ENCODE measurements at regions not wholly inside any gene's neighbourhood (a gene's known extent, or its start where the extent isn't known, plus 50 kb on each side); places are given as distances from the start of the nearest gene placed in this dataset.

DNA sequence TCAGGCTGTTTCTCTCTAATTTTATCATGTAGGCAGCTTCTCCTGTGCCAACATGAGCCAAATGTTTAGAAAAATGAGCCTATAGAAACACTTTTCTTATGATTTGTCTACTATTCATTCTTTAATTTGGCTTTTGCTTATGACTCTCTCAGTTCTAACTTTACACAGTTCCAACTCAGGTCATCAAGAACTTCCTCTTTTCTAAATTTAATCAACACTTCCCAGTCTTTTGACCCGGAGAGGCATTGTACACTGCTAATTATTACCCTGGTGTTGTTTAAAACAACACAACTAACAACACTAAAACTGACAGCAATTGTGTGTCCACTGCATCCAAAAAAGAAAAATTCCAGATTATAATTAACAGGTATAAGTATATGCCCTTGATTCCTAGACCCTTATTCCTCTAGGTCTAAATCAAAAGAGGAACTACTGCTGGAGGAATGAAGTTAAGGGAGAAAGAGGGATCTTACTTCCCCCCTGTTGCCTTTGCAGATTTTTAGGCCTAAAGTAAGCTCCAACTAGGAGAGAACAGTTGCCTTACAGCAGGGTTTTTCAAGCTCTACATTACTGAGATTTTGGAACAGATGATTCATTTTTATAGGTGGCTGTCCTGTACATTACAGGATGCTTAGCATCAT lies 332.2 kb upstream of the GOLIM4 start:
- DNase-seq, result no peak

GRCh38 chr3:168427156-168427555 lies 331.4 kb upstream of the GOLIM4 start:
- DNase-seq, result no peak

DNA sequence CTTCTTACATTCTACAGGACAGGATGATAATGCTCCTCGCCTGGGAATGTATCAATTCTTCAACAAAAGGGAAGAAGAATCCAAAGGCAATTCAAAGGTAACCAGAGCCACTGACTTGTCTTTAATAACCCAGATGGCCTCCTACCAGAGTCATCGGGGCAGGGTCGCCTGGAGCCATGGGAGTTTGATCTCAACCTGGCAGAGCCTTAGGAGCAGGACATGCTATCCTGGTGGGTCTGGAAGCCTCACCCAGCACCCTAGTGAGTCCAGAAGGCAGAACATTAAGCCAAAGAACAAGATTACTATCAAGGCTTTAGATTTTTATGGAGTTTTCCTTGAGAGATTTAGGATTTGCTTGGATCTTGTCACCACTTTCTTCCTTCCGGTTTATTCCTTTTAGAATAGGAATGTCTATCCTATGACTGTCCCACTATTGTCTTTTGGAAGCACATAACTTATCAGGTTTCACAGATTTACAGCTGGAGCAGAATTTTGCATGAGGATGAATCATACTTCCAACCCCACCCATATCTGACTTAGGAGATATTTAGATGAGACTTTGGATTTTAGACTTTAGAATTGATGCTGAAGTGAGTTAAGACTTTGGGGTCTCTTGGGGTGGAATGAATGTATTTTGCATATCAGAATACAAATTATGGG lies 330.3 kb upstream of the GOLIM4 start:
- no peak for DNase-seq

DNA sequence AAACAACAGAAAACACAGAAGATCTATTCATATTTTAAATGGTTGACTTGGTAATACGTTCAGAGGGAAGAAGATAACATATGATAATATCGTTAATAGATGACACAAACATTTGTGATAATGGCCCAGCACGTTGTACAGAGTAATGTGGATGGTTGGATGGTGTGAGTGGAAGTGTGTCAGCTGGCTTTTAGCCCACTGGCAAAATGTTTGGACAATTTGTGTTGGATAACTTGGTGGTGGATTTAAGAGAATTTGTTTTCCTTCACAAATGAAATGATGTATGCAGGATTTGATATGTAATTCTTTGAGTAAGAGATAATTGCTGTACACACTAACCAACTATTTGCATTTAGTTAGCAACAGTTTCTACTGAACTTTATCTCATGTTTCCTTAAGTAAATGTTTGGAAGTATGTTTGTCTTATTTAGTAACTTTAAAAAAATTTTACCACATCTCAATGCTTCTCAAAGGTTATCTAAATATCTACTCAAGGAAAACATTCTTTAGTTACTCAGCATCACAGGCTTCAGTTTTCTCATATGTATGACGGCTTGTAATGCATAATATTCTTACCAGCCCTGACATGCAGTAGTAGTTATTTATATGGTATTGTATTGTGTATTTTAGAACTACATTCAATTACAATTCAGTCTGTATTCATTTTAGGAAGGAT lies 328.5 kb upstream of the GOLIM4 start:
- no peak for DNase-seq

DNA sequence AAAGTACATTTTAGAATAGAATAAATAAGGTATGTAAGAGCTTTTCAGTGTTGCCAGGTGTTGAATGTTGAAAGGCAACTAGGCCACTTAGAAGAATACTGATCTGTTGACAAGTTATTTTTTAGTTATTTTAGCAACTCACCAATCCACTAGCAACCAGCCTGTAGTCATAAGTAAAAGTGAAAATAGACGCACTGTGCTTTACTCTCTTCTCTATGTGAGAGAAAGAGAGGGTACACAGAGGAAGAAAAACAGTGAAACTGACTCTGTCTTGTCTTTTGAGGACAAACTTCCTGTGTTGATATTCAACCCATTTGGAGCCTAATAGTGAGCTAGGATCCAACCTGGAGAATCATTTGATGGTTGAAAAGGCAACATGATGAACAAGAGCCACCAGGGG lies 327.1 kb upstream of the GOLIM4 start:
- DNase-seq, result no peak

GRCh38 chr3:168419091-168419490 lies 323.4 kb upstream of the GOLIM4 start:
- no peak for DNase-seq

DNA sequence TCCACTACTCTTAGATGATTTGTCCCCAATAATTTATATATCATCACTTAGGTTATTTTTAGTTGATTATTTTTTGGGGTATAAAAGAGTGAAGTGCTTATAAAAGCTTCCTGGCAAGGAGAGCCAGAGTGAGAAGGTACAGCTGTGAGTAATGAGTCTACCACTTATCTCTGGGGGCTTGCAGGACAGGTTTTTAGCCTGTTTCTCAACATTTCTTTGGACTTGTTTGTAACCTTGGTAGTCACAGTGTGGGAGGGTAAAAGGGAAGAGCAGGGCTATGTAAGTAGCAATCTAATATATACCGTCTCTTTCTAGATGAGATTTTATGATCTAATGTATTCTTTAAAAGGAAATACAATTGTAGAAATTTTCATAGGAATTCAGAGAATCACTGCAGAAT lies 321.3 kb upstream of the GOLIM4 start:
- DNase-seq, result peak; percentile 24

GRCh38 chr3:168416446-168416845 lies 320.7 kb upstream of the GOLIM4 start:
- no peak for DNase-seq

DNA sequence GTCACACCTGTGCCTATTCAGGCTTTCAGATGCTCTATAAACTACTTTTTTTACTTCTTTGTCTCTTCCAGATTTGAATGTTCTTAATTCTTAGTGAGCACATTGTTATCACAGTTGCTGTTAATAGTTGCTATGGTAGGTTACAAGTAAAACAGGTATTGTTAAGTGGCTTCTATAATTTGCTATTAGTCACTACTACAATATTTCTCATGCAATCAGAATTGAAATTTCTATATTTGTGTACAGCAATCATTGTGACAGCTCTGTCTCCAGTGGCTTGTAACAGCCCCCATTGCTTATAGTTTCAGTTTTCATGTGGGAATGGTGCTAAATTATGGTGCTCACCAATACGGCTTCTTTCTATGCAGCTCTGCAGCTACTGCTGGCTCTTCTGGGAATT lies 318.4 kb upstream of the GOLIM4 start:
- DNase-seq, result no peak

DNA sequence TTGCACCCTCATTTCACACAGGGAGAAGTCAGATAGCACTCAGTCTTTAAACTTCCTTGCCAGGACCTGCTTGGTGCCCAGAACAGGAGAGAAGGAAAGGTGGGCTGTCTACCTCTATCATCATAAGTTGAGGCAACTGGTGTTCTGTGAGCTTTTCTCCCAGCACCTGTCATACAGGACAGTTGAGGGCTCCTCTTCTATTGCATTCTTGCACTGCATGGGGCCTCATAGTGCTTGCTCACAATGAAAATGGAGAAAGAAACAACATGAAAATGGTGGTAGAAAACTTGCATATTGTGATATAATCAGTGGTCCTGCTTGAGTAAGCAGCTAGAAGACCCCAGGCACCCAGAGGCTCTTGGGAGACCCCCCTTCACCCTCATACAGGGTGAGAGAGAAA lies 311.7 kb upstream of the GOLIM4 start:
- no peak for DNase-seq

- no peak for DNase-seq
Measured at GRCh38 chr3:168405288-168405687, 309.6 kb upstream of the GOLIM4 start.

GRCh38 chr3:168398371-168399025 lies 302.8 kb upstream of the GOLIM4 start:
- no peak for DNase-seq

- DNase-seq, result no peak
Measured at GRCh38 chr3:168396861-168397260, 301.1 kb upstream of the GOLIM4 start.

GRCh38 chr3:168395551-168395950 lies 299.8 kb upstream of the GOLIM4 start:
- no peak for DNase-seq

GRCh38 chr3:168394439-168394838 lies 298.7 kb upstream of the GOLIM4 start:
- DNase-seq, result no peak

GRCh38 chr3:168386301-168386700 lies 290.6 kb upstream of the GOLIM4 start:
- DNase-seq, result no peak

- DNase-seq, result no peak
Measured at GRCh38 chr3:168384990-168385389, 289.3 kb upstream of the GOLIM4 start.

DNA sequence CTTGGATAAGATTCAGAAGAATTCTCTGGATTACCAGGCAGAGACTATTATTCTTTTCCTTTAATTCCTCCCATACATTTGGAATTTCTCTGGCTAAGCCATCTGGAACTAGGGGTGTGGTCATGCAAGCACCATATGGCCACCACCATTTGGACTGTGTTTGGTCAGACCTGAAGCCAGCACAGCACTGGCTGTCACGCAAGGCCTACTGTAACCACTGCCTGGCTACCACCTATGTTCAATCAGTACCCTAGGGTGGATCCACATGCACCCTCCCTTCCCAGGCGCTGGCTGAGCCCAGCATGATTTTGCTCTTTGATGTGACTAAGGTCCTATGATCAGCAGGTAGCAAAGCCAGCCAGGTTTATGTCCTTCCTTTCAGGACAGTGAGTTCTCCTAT lies 287.8 kb upstream of the GOLIM4 start:
- DNase-seq, result no peak

- DNase-seq, result no peak
Measured at GRCh38 chr3:168371846-168372245, 276.1 kb upstream of the GOLIM4 start.

DNA sequence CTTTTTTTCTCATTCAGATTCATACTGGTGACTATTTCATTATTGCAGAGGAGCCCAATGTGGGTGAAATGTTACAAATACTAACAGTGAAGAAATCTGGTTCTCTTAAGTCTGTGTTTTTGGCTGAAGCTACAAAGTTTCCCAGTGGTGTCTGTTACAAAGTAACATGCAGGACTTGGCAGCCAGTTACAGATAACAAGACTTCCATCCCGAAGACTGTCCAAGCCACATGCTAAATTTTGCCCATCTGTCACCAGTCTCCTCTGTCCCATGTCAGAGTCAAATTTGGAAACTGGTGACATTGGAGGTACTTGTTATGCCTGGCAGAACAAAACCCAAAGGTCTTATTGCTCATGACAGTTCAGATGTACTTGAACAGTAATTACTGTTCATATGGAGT lies 269.2 kb upstream of the GOLIM4 start:
- no peak for DNase-seq

- DNase-seq, result peak; percentile 54
Measured at GRCh38 chr3:168362661-168363247, 267.0 kb upstream of the GOLIM4 start.

DNA sequence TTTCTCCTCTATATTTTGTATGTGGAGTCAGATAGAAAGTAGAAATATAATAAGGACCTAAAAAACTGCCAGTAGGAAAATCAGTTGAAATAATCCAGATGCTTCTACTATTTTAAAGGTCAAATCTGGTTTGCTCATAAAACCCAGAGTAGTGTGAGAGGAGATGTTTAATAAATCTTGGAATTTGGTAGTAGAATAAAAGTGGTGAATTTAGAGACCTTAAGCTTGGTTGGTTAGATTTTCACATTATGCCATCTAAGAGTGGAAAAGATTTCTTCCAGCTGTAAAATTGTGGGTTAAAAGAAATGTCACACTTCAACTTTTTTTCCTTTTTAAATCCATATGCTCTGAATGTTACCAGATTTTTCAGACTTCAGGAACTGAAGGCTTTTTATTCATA lies 266.4 kb upstream of the GOLIM4 start:
- DNase-seq, result no peak

GRCh38 chr3:168360993-168361392 lies 265.3 kb upstream of the GOLIM4 start:
- DNase-seq, result no peak
